RWPE2 (cell line): ENCODE measurements at regions not wholly inside any gene's neighbourhood (a gene's known extent, or its start where the extent isn't known, plus 50 kb on each side); places are given as distances from the start of the nearest gene placed in this dataset.

Source experiments
- ATAC-seq: fragments of 200-7000 bp; cut with Tn5 transposase; 3 replicates; pipeline ENCODE4 v1.9.1; 2021; ENCODE audit warnings: low read depth
- DNase-seq: peaks from one replicate; pipeline ENCODE4 v3.0.0-alpha.2; 2020; ENCODE audit warnings: low spot score
- H3K27ac ChIP-seq: fragments of 450-650 bp; 2 replicates; pipeline ENCODE4 v1.5.1; 2017; ENCODE audit warnings: mild to moderate bottlenecking; ENCODE audit not compliant: poor library complexity, severe bottlenecking
- H3K27me3 ChIP-seq: fragments of 250-450 bp; sonication (Bioruptor Pico); 2 replicates; pipeline ENCODE4 v1.5.1; 2021; ENCODE audit warnings: mild to moderate bottlenecking, moderate library complexity; ENCODE audit not compliant: insufficient read depth, poor library complexity, severe bottlenecking
- H3K36me3 ChIP-seq: fragments of 250-450 bp; sonication (Bioruptor Pico); 2 replicates; pipeline ENCODE4 v1.5.1; 2020; ENCODE audit warnings: low read depth, mild to moderate bottlenecking, moderate library complexity
- H3K4me1 ChIP-seq: fragments of 250-450 bp; sonication (Bioruptor Pico); 2 replicates; pipeline ENCODE4 v1.5.1; 2021; ENCODE audit warnings: mild to moderate bottlenecking, moderate library complexity; ENCODE audit not compliant: insufficient read depth, poor library complexity, severe bottlenecking
- H3K4me3 ChIP-seq: fragments of 250-450 bp; sonication (Bioruptor Pico); 2 replicates; pipeline ENCODE4 v1.5.1; 2021; ENCODE audit warnings: mild to moderate bottlenecking, moderate library complexity; ENCODE audit not compliant: severe bottlenecking
- H3K9me3 ChIP-seq: fragments of 250-450 bp; sonication (Bioruptor Pico); 2 replicates; pipeline ENCODE4 v1.5.1; 2021; ENCODE audit warnings: mild to moderate bottlenecking, moderate library complexity; ENCODE audit not compliant: severe bottlenecking
- CTCF ChIP-seq: fragments of 450-650 bp; IDR thresholded peaks from one replicate; pipeline ENCODE4 v1.5.1; 2017; ENCODE audit warnings: mild to moderate bottlenecking, moderate library complexity; ENCODE audit not compliant: poor library complexity, severe bottlenecking

GRCh38 chr1:218802799-218803198, 370.9 kb upstream of the LYPLAL1 start:
- ATAC-seq, result no peak
- H3K27me3 ChIP-seq, result no peaks in the 10 kb centered on the region
- no peak for TF ChIP-seq CTCF
- no peaks in the 10 kb centered on the region for H3K36me3 ChIP-seq
- H3K27ac ChIP-seq, result no peak overlapping the region
- H3K4me3 ChIP-seq, result no peak overlapping the region
- no peak for DNase-seq
- H3K4me1 ChIP-seq, result no peaks in the 10 kb centered on the region
- no peaks in the 10 kb centered on the region for H3K9me3 ChIP-seq

- DNase-seq, result no peak
- Histone ChIP-seq H3K4me1 (no peaks in the 10 kb centered on the region), H3K4me3 (no peak overlapping the region), H3K27ac (no peak overlapping the region), H3K36me3 (no peaks in the 10 kb centered on the region), H3K27me3 (no peaks in the 10 kb centered on the region), H3K9me3 (no peaks in the 10 kb centered on the region)
- TF ChIP-seq CTCF, result no peak
- no peak for ATAC-seq
Measured at GRCh38 chr1:218803351-218803997, 370.2 kb upstream of the LYPLAL1 start.

- no peak overlapping the region for H3K27ac ChIP-seq
- H3K36me3 ChIP-seq, result no peaks in the 10 kb centered on the region
- TF ChIP-seq CTCF, result no peak
- ATAC-seq (no peak; the same call in 2 of the 3 replicates), DNase-seq (no peak)
- no peaks in the 10 kb centered on the region for H3K4me1 ChIP-seq
- no peaks in the 10 kb centered on the region for H3K9me3 ChIP-seq
- H3K4me3 ChIP-seq, result no peak overlapping the region
- H3K27me3 ChIP-seq, result no peaks in the 10 kb centered on the region
Measured at GRCh38 chr1:218804014-218804785, 369.5 kb upstream of the LYPLAL1 start.

GRCh38 chr1:218809061-218809460, 364.6 kb upstream of the LYPLAL1 start:
- Histone ChIP-seq H3K4me1 (no peaks in the 10 kb centered on the region), H3K27ac (no peak overlapping the region), H3K27me3 (no peaks in the 10 kb centered on the region), H3K4me3 (no peak overlapping the region), H3K9me3 (no peaks in the 10 kb centered on the region), H3K36me3 (no peaks in the 10 kb centered on the region)
- ATAC-seq (no peak), DNase-seq (no peak)
- TF ChIP-seq CTCF, result no peak

- Histone ChIP-seq H3K27me3 (no peaks in the 10 kb centered on the region), H3K9me3 (no peaks in the 10 kb centered on the region), H3K4me3 (no peak overlapping the region), H3K4me1 (no peaks in the 10 kb centered on the region), H3K36me3 (no peaks in the 10 kb centered on the region), H3K27ac (no peak overlapping the region)
- DNase-seq, result no peak
- no peak for TF ChIP-seq CTCF
- no peak for ATAC-seq
Measured at GRCh38 chr1:218809625-218810024, 364.1 kb upstream of the LYPLAL1 start.
